SK-N-MC (cell line): ENCODE measurements at regions not wholly inside any gene's neighbourhood (a gene's known extent, or its start where the extent isn't known, plus 50 kb on each side); places are given as distances from the start of the nearest gene placed in this dataset.

ENCODE experiments used
- EZH2 ChIP-seq: fragments of 200-600 bp; sonication (generic); IDR thresholded peaks from one replicate; pipeline ENCODE4 v1.6.1; 2017; ENCODE audit warnings: antibody characterized with exemption
- POLR2AphosphoS5 ChIP-seq: IDR thresholded peaks from 2 replicates; pipeline ENCODE4 v1.6.1; 2012; ENCODE audit warnings: mild to moderate bottlenecking, low read depth, low read length, borderline replicate concordance

GRCh38 chr2:195115738-195116137 lies 541.3 kb upstream of the SLC39A10 start:
- TF ChIP-seq EZH2 (no peak), POLR2AphosphoS5 (no peak)
